DND-41 (cell line): ENCODE measurements at regions not wholly inside any gene's neighbourhood (a gene's known extent, or its start where the extent isn't known, plus 50 kb on each side); places are given as distances from the start of the nearest gene placed in this dataset.

Source experiments
- ATAC-seq: fragments of 200-7000 bp; cut with Tn5 transposase; 3 replicates; pipeline ENCODE4 v1.9.1; 2021; ENCODE audit warnings: low read depth; ENCODE audit not compliant: insufficient read depth
- DNase-seq: peaks from one replicate; pipeline ENCODE4 v3.0.0-alpha.2; 2020
- H2AFZ ChIP-seq: 2 replicates; pipeline ENCODE4 v1.6.0; 2012; ENCODE audit warnings: low read depth, low read length
- H3K27ac ChIP-seq: 2 replicates; pipeline ENCODE4 v1.5.1; 2012; ENCODE audit warnings: low read length, inconsistent platforms
- H3K27me3 ChIP-seq: fragments of 200-600 bp; sonication (generic); 2 replicates; pipeline ENCODE4 v1.6.0; 2012; ENCODE audit warnings: low read length, mild to moderate bottlenecking, inconsistent platforms; ENCODE audit not compliant: insufficient read depth, poor library complexity
- H3K36me3 ChIP-seq: 2 replicates; pipeline ENCODE4 v1.5.1; 2012; ENCODE audit warnings: low read length, inconsistent platforms; ENCODE audit not compliant: insufficient read depth
- H3K4me1 ChIP-seq: 2 replicates; pipeline ENCODE4 v1.5.1; 2012; ENCODE audit warnings: mild to moderate bottlenecking, low read length; ENCODE audit not compliant: insufficient read depth
- H3K4me2 ChIP-seq: 2 replicates; pipeline ENCODE4 v1.6.0; 2012; ENCODE audit warnings: mild to moderate bottlenecking, moderate library complexity, low read length, inconsistent platforms; ENCODE audit not compliant: insufficient read depth
- H3K4me3 ChIP-seq, 2 experiments: fragments of 200-600 bp in 1 of 2; shearing (Covaris generic) in 1 of 2; 2 replicates each; pipeline ENCODE4 v1.5.1; 2012 to 2016; ENCODE audit warnings: inconsistent platforms in 2 of 2, low read length in 2 of 2, mild to moderate bottlenecking in 2 of 2, low read depth in 1 of 2, moderate library complexity in 1 of 2
- H3K79me2 ChIP-seq: 2 replicates; pipeline ENCODE4 v1.6.0; 2012; ENCODE audit warnings: low read length, inconsistent platforms; ENCODE audit not compliant: insufficient read depth
- H3K9ac ChIP-seq: 2 replicates; pipeline ENCODE4 v1.6.0; 2012; ENCODE audit warnings: low read depth, mild to moderate bottlenecking, inconsistent platforms, low read length, moderate library complexity
- H3K9me3 ChIP-seq: 2 replicates; pipeline ENCODE4 v1.5.1; 2012; ENCODE audit warnings: low read length, moderate library complexity, mild to moderate bottlenecking, inconsistent platforms; ENCODE audit not compliant: insufficient read depth, severe bottlenecking
- H4K20me1 ChIP-seq: 2 replicates; pipeline ENCODE4 v1.6.0; 2012; ENCODE audit warnings: low read length; ENCODE audit not compliant: insufficient read depth
- CTCF ChIP-seq: IDR thresholded peaks from 2 replicates; pipeline ENCODE4 v1.5.1; 2012; ENCODE audit warnings: borderline replicate concordance, low read length, moderate library complexity, mild to moderate bottlenecking; ENCODE audit not compliant: poor library complexity, severe bottlenecking; ENCODE audit errors: extremely low read depth
- EZH2 ChIP-seq: IDR thresholded peaks from 3 replicates; pipeline ENCODE4 v1.6.1; 2012; ENCODE audit warnings: borderline replicate concordance, low read depth, mild to moderate bottlenecking, moderate library complexity, low read length, inconsistent platforms; ENCODE audit not compliant: severe bottlenecking

GRCh38 chrX:20988118-20988517 is 386.1 kb upstream of the CNKSR2 start:
- Histone ChIP-seq H3K4me3 (no peak overlapping the region), H3K79me2 (no peaks in the 10 kb centered on the region), H3K9ac (no peak overlapping the region), H3K4me2 (no peak overlapping the region), H3K27me3 (no peaks in the 10 kb centered on the region), H4K20me1 (no peaks in the 10 kb centered on the region), H3K4me1 (no peaks in the 10 kb centered on the region), H3K27ac (no peak overlapping the region), H3K9me3 (no peaks in the 10 kb centered on the region), H3K36me3 (no peaks in the 10 kb centered on the region), H2AFZ (no peak overlapping the region)
- DNase-seq: no peak
- ATAC-seq: no peak
- TF ChIP-seq CTCF: no peak
- TF ChIP-seq EZH2: no peak

- no peaks in the 10 kb centered on the region for H3K36me3 ChIP-seq
- H3K27me3 ChIP-seq: no peaks in the 10 kb centered on the region
Measured at GRCh38 chrX:20980426-20980825, 393.8 kb upstream of the CNKSR2 start.

GRCh38 chrX:20974326-20974725 is 399.9 kb upstream of the CNKSR2 start:
- H3K9me3 ChIP-seq: no peaks in the 10 kb centered on the region
- no peaks in the 10 kb centered on the region for H4K20me1 ChIP-seq
- H3K27ac ChIP-seq: no peak overlapping the region
- no peaks in the 10 kb centered on the region for H3K27me3 ChIP-seq
- no peak for TF ChIP-seq CTCF
- TF ChIP-seq EZH2: no peak
- no peak overlapping the region for H3K9ac ChIP-seq
- H3K4me1 ChIP-seq: no peaks in the 10 kb centered on the region
- DNase-seq: no peak
- H3K36me3 ChIP-seq: no peaks in the 10 kb centered on the region
- no peaks in the 10 kb centered on the region for H3K79me2 ChIP-seq
- no peak overlapping the region for H3K4me3 ChIP-seq
- no peak overlapping the region for H2AFZ ChIP-seq
- no peak for ATAC-seq
- H3K4me2 ChIP-seq: no peak overlapping the region

More at GRCh38 chrX:20980426-20980825, 393.8 kb upstream of the CNKSR2 start:
- Histone ChIP-seq H2AFZ (no peak overlapping the region), H3K4me3 (no peak overlapping the region), H3K79me2 (no peaks in the 10 kb centered on the region), H3K4me2 (no peak overlapping the region), H3K27ac (no peak overlapping the region), H3K4me1 (no peaks in the 10 kb centered on the region), H4K20me1 (no peaks in the 10 kb centered on the region), H3K9me3 (no peaks in the 10 kb centered on the region), H3K9ac (no peak overlapping the region)
- no peak for TF ChIP-seq EZH2
- TF ChIP-seq CTCF: no peak
- no peak for ATAC-seq
- DNase-seq: no peak

GRCh38 chrX:20973038-20973437 is 401.2 kb upstream of the CNKSR2 start:
- ATAC-seq: no peak
- Histone ChIP-seq H3K27ac (no peak overlapping the region), H3K4me1 (no peaks in the 10 kb centered on the region), H2AFZ (no peak overlapping the region), H4K20me1 (no peaks in the 10 kb centered on the region), H3K9ac (no peak overlapping the region), H3K36me3 (no peaks in the 10 kb centered on the region), H3K27me3 (no peaks in the 10 kb centered on the region), H3K4me2 (no peak overlapping the region), H3K79me2 (no peaks in the 10 kb centered on the region), H3K9me3 (no peaks in the 10 kb centered on the region), H3K4me3 (no peak overlapping the region)
- TF ChIP-seq CTCF: no peak
- TF ChIP-seq EZH2: no peak
- DNase-seq: no peak
